HEK293T (cell line): ENCODE measurements at regions not wholly inside any gene's neighbourhood (a gene's known extent, or its start where the extent isn't known, plus 50 kb on each side); places are given as distances from the start of the nearest gene placed in this dataset.

ENCODE experiments used
- ARNT ChIP-seq: fragments of 450-650 bp; IDR thresholded peaks from 2 replicates; pipeline ENCODE4 v1.6.1; 2017; ENCODE audit warnings: mild to moderate bottlenecking
- FOXK2 ChIP-seq: fragments of 450-650 bp; IDR thresholded peaks from 2 replicates; pipeline ENCODE4 v1.6.1; 2016; ENCODE audit warnings: mild to moderate bottlenecking
- FOXM1 ChIP-seq: fragments of 450-650 bp; IDR thresholded peaks from 2 replicates; pipeline ENCODE4 v1.6.1; 2017; ENCODE audit warnings: mild to moderate bottlenecking, borderline replicate concordance
- SP1 ChIP-seq: fragments of 450-650 bp; IDR thresholded peaks from 2 replicates; pipeline ENCODE4 v1.6.1; 2017
- TF ChIP-seq, protein P1 (sequence below): fragments of 450-650 bp; IDR thresholded peaks from 2 replicates; pipeline ENCODE4 v1.6.1; 2016

GRCh38 chr3:76661527-76662250 lies 378.2 kb upstream of the ROBO2 start:
- TF ChIP-seq, protein P1, sequence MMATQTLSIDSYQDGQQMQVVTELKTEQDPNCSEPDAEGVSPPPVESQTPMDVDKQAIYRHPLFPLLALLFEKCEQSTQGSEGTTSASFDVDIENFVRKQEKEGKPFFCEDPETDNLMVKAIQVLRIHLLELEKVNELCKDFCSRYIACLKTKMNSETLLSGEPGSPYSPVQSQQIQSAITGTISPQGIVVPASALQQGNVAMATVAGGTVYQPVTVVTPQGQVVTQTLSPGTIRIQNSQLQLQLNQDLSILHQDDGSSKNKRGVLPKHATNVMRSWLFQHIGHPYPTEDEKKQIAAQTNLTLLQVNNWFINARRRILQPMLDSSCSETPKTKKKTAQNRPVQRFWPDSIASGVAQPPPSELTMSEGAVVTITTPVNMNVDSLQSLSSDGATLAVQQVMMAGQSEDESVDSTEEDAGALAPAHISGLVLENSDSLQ: no peak
- TF ChIP-seq FOXK2 (no peak), ARNT (no peak), SP1 (no peak), FOXM1 (no peak)
